ENCODE measurements at regions not wholly inside any gene's neighbourhood (a gene's known extent, or its start where the extent isn't known, plus 50 kb on each side); places are given as distances from the start of the nearest gene placed in this dataset.
"Not testable (repeated sequence)": the region's sequence is repeated elsewhere in the genome, so short reads cannot be mapped to it uniquely, and the experiment has no call there.

DNA sequence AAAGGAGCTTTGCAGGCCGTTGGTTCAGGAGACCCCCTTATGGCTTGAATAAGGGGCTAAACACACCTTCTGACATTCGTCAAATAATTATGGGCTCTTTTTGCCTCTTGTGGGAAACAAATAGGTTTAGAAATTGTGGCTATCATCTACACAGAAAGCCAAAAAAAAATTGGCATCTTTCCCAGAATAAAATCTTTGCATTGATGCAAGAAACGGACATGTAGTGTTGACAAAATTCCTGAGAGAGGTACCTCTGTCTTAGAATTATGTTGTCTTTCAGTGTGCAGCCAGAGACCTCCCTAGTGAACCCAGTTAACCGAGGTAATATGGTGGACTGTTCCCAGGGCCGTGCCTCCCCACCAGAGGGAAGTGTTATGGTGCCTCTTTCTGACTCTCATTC, 283.9 kb downstream of the SDHAF3 start:
- Mint-ChIP-seq H3K9me3 (no peaks in the 10 kb centered on the region), H3K4me3 (no peak overlapping the region), H3K4me1 (ENCODE audit: low read depth) (peaks cover 7% of the 10 kb centered on the region), H3K36me3 (ENCODE audit: low read depth) (no peaks in the 10 kb centered on the region), H3K27me3 (no peaks in the 10 kb centered on the region), H3K27ac (no peak overlapping the region)
- intact Hi-C loops (cut with micrococcal nuclease), result no loop called here

DNA sequence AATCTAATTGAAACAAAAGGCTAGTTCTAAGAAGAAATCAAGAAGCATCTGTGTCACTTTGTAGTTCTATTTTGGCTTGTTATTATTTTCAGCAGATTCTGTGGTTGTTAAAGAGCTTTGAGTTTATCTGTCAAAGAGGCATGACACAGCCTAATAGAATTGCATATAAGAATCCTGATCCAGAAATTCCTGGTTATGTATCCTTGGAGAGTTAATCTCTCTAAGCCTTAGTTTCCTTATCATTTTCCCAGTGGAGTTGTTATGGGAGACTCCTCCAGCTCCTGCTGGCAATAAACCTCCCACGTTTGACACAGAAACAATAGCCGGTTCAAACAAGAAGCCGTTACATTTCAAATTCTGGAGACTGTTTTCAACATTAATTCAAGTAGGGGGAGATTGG, 288.3 kb downstream of the SDHAF3 start:
- H3K27me3 Mint-ChIP-seq, result no peaks in the 10 kb centered on the region
- no peak overlapping the region for H3K27ac Mint-ChIP-seq
- no peaks in the 10 kb centered on the region for H3K4me1 Mint-ChIP-seq (ENCODE audit: low read depth)
- intact Hi-C loops (cut with micrococcal nuclease), result no loop called here
- H3K4me3 Mint-ChIP-seq, result no peak overlapping the region
- H3K9me3 Mint-ChIP-seq, result peaks cover 8% of the 10 kb centered on the region
- no peaks in the 10 kb centered on the region for H3K36me3 Mint-ChIP-seq (ENCODE audit: low read depth)

DNA sequence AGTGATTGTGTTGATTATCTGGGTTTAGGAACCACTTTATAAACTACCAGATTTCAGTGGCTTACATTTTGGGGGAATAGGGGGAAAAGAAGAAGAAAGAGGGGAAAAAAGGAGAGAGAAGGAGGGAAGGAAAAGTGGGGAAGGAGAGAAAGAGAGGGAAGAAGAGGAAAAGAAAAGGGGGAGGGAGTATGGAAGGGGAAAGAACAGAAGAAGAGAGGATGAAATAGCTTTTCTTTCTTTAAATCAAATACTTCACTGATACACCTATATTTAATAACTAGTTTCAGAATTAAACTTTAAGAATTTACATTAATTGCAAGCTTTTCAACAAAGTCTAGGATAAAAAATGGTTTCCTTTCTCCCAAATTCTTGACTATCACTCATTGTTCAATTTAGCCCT, 289.6 kb downstream of the SDHAF3 start:
- peaks cover 8% of the 10 kb centered on the region for H3K9me3 Mint-ChIP-seq

DNA sequence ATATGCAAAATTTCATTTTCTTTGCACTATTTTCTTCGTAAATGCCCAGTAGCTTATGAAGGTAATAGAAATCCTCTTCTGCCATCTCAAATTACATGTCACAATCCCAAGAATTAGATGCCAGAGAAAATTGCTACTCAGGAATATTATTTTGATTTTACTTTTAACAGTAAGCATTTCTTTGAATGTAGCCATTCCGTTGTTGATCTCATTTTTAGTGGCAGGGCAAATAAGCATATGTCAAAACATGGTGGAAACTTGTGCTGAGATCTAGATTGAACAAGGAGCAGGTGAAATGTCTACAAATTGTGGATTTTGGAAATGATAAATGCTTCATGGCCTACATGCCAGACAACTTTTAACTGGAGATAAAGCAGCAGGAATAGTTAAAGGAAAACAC, 291.8 kb downstream of the SDHAF3 start:
- peaks cover 8% of the 10 kb centered on the region for H3K9me3 Mint-ChIP-seq
- no peaks in the 10 kb centered on the region for H3K27me3 Mint-ChIP-seq
- no peaks in the 10 kb centered on the region for H3K36me3 Mint-ChIP-seq (ENCODE audit: low read depth)
- no peak overlapping the region for H3K27ac Mint-ChIP-seq
- H3K4me3 Mint-ChIP-seq, result no peak overlapping the region
- intact Hi-C loops (cut with micrococcal nuclease), result no loop called here
- H3K4me1 Mint-ChIP-seq (ENCODE audit: low read depth), result no peaks in the 10 kb centered on the region

More for the DNA sequence above, 289.6 kb downstream of the SDHAF3 start:
- no peaks in the 10 kb centered on the region for H3K27me3 Mint-ChIP-seq
- H3K27ac Mint-ChIP-seq, result no peak overlapping the region
- H3K4me3 Mint-ChIP-seq, result no peak overlapping the region
- intact Hi-C loops (cut with micrococcal nuclease), result no loop called here
- H3K4me1 Mint-ChIP-seq (ENCODE audit: low read depth), result no peaks in the 10 kb centered on the region
- no peaks in the 10 kb centered on the region for H3K36me3 Mint-ChIP-seq (ENCODE audit: low read depth)

DNA sequence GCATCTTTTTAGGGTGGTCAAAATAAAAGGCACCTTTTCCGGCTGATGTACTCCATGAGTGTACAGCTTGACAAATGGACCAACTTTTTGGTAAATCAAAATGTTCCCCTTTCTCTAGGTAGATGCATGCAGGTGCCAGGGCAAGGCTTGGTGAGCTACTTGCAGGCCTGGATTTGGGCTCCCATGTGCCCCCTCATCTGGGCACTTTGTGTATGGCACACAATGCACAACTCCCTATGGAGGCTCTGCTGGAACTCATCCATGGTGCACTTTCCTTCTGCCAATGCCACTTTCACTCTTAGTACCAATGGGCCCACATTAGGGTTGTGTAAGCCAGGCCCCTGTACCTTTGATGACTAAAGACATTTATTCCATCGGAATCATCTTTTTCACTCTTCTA, 300.8 kb downstream of the SDHAF3 start:
- intact Hi-C loops (cut with micrococcal nuclease), result no loop called here
- H3K4me1 Mint-ChIP-seq (ENCODE audit: low read depth), result no peaks in the 10 kb centered on the region
- no peak overlapping the region for H3K4me3 Mint-ChIP-seq
- H3K36me3 Mint-ChIP-seq (ENCODE audit: low read depth), result no peaks in the 10 kb centered on the region
- H3K27me3 Mint-ChIP-seq, result no peaks in the 10 kb centered on the region
- H3K27ac Mint-ChIP-seq, result no peak overlapping the region
- peaks cover 16% of the 10 kb centered on the region for H3K9me3 Mint-ChIP-seq

- Mint-ChIP-seq H3K27me3 (no peaks in the 10 kb centered on the region), H3K4me3 (no peak overlapping the region), H3K36me3 (ENCODE audit: low read depth) (no peaks in the 10 kb centered on the region), H3K4me1 (ENCODE audit: low read depth) (no peaks in the 10 kb centered on the region), H3K27ac (no peak overlapping the region), H3K9me3 (peaks cover 24% of the 10 kb centered on the region)
- intact Hi-C loops (cut with micrococcal nuclease), result no loop called here
Observed at GRCh38 chr7:97419898-97420297, 302.4 kb downstream of the SDHAF3 start.

DNA sequence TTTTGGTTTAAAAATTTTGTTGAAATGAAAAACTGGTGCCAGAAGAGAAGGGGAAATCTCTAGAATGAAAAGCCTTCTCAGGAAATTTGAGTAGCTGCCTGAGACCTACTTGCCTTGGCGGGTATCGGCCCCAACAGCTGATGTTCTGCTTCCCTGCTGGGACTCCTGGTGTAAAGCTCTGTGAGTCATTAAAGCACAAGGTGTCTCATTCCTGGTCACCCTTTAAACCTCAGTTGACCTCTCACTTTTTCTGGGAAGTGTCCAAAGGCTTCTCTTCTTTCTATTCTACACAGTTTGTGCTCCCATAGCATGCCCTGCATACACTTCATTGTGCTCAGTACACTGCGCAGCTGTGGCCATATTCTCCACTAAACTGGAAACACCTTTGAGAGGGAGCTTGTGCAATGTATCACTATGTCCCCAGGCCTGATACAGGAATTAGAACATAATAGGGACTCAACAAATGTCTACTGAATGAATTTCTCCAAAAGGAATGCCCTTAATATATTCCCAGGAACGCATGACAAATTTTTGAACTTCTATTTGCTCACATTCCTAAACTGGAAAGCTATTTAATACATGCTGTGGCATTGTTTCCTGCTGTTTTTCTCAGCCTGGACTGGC, 303.9 kb downstream of the SDHAF3 start:
- Mint-ChIP-seq H3K27ac (no peak overlapping the region), H3K27me3 (no peaks in the 10 kb centered on the region), H3K36me3 (ENCODE audit: low read depth) (no peaks in the 10 kb centered on the region), H3K9me3 (peaks cover 27% of the 10 kb centered on the region), H3K4me1 (ENCODE audit: low read depth) (no peaks in the 10 kb centered on the region), H3K4me3 (no peak overlapping the region)
- intact Hi-C loops (cut with micrococcal nuclease), result no loop called here

DNA sequence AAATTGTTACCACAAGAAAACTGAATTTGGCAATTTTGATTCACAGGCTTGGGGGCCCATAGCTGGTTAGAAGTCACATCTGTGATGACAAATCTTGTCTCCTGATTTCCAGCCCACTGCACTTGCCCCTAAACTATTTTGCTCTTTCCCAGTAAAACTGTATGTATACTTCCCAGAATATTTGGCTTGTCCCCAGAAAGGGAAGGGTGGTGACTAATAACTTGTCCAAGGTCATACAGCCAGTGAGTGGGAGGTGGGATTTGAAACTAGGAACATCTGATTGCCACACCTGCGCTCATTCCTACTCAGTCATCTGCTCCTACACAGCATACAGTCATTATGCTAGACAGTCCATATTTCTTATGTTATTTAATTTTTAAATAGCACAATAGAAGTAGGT, 304.5 kb downstream of the SDHAF3 start:
- intact Hi-C loops (cut with micrococcal nuclease), result no loop called here
- Mint-ChIP-seq H3K27me3 (no peaks in the 10 kb centered on the region), H3K36me3 (ENCODE audit: low read depth) (no peaks in the 10 kb centered on the region), H3K9me3 (peaks cover 27% of the 10 kb centered on the region), H3K4me1 (ENCODE audit: low read depth) (no peaks in the 10 kb centered on the region), H3K27ac (no peak overlapping the region), H3K4me3 (no peak overlapping the region)

GRCh38 chr7:97430006-97430405, 301.9 kb upstream of the TAC1 start:
- Mint-ChIP-seq H3K4me1 (ENCODE audit: low read depth) (no peaks in the 10 kb centered on the region), H3K27me3 (no peaks in the 10 kb centered on the region), H3K36me3 (ENCODE audit: low read depth) (no peaks in the 10 kb centered on the region), H3K4me3 (no peak overlapping the region), H3K27ac (no peak overlapping the region), H3K9me3 (peaks cover 18% of the 10 kb centered on the region)
- intact Hi-C loops (cut with micrococcal nuclease), result no loop called here

DNA sequence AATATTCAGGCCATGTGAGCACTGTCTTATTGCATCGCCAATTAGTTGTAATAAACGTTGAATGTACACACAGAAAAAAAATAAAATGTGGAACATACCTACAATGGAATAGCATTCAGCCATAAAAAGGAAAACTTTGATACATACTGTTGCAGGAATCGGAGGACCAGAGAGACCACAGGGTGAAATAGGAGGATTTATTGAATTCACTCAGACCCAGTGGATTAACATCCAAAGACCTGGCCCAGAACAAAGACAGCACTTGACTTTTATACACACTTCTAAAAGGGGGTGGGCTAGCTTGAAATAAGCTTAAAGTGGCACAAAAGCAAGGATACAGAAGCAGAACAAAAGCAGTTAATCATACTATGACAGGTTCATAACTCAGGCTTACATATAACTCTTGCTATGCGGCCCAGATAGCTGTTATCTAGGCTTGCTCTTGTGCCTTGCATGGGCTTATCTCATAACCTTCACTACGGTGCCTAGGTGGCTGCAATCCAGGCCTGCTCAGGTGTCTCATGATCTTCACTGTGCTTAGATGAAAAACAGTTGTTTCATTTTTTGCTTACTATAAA, 292.2 kb upstream of the TAC1 start:
- H3K9me3 Mint-ChIP-seq, result peaks cover 67% of the 10 kb centered on the region
- H3K4me3 Mint-ChIP-seq, result no peak overlapping the region
- no peak overlapping the region for H3K27ac Mint-ChIP-seq
- no peaks in the 10 kb centered on the region for H3K27me3 Mint-ChIP-seq
- H3K36me3 Mint-ChIP-seq (ENCODE audit: low read depth), result no peaks in the 10 kb centered on the region
- no peaks in the 10 kb centered on the region for H3K4me1 Mint-ChIP-seq (ENCODE audit: low read depth)
- intact Hi-C loops (cut with micrococcal nuclease), result no loop called here

- H3K4me3 Mint-ChIP-seq, result no peak overlapping the region
- intact Hi-C loops (cut with micrococcal nuclease), result no loop called here
Observed at GRCh38 chr7:97446361-97446760, 285.5 kb upstream of the TAC1 start.

DNA sequence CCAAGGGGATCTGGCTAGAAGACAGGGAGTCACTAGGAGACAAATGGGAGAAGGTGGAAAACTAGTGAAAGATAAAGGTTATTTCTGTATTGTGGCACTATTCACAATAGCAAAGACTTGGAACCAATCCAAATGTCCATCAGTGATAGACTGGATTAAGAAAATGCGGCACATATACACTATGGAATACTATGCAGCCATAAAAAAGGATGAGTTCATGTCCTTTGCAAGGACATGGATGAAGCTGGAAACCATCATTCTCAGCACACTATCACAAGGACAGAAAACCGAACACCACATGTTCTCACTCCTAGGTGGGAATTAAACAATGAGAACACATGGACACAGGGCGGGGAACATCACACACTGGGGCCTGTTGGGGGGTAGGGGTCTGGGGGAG, 282.4 kb upstream of the TAC1 start:
- H3K4me1 Mint-ChIP-seq (ENCODE audit: low read depth); H3K9me3 Mint-ChIP-seq; H3K36me3 Mint-ChIP-seq (ENCODE audit: low read depth); intact Hi-C loops (cut with micrococcal nuclease); H3K27ac Mint-ChIP-seq; H3K4me3 Mint-ChIP-seq; H3K27me3 Mint-ChIP-seq: not testable (repeated sequence)

More at GRCh38 chr7:97446361-97446760, 285.5 kb upstream of the TAC1 start:
- no peaks in the 10 kb centered on the region for H3K36me3 Mint-ChIP-seq (ENCODE audit: low read depth)
- H3K4me1 Mint-ChIP-seq (ENCODE audit: low read depth), result no peaks in the 10 kb centered on the region
- no peaks in the 10 kb centered on the region for H3K27me3 Mint-ChIP-seq
- H3K27ac Mint-ChIP-seq, result no peak overlapping the region
- peaks cover 22% of the 10 kb centered on the region for H3K9me3 Mint-ChIP-seq

- peaks cover 10% of the 10 kb centered on the region for H3K9me3 Mint-ChIP-seq
- H3K4me1 Mint-ChIP-seq (ENCODE audit: low read depth), result no peaks in the 10 kb centered on the region
- intact Hi-C loops (cut with micrococcal nuclease), result no loop called here
- H3K36me3 Mint-ChIP-seq (ENCODE audit: low read depth), result no peaks in the 10 kb centered on the region
- no peaks in the 10 kb centered on the region for H3K27me3 Mint-ChIP-seq
- H3K27ac Mint-ChIP-seq, result no peak overlapping the region
- no peak overlapping the region for H3K4me3 Mint-ChIP-seq
Observed at GRCh38 chr7:97450516-97450915, 281.4 kb upstream of the TAC1 start.

- Mint-ChIP-seq H3K27me3 (no peaks in the 10 kb centered on the region), H3K4me1 (ENCODE audit: low read depth) (no peaks in the 10 kb centered on the region), H3K9me3 (peaks cover 12% of the 10 kb centered on the region), H3K27ac (no peak overlapping the region), H3K36me3 (ENCODE audit: low read depth) (no peaks in the 10 kb centered on the region), H3K4me3 (no peak overlapping the region)
- intact Hi-C loops (cut with micrococcal nuclease), result no loop called here
Observed at GRCh38 chr7:97454636-97455035, 277.2 kb upstream of the TAC1 start.

DNA sequence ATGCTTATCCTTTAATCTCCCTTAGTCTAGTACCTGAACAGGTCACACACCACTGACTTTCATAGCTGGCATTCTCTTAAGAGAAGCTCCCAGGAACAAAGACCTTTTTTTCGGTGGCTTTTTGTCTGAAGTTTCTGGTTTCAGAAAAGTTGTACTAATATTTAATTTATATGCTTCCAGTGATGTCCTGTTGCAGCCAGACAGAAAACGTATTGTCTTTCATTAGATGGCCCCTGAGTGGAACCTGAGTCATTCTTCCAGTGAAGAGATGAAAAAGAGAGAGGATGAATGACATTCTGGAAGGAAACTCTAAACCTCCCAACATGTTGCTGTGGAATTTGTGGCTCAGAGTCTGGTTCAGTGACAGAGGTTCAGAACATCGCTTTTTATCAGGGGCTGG, 274.8 kb upstream of the TAC1 start:
- no peak overlapping the region for H3K27ac Mint-ChIP-seq
- intact Hi-C loops (cut with micrococcal nuclease), result no loop called here
- H3K4me1 Mint-ChIP-seq (ENCODE audit: low read depth), result no peaks in the 10 kb centered on the region
- no peak overlapping the region for H3K4me3 Mint-ChIP-seq
- peaks cover 31% of the 10 kb centered on the region for H3K9me3 Mint-ChIP-seq
- no peaks in the 10 kb centered on the region for H3K36me3 Mint-ChIP-seq (ENCODE audit: low read depth)
- no peaks in the 10 kb centered on the region for H3K27me3 Mint-ChIP-seq
